ENCODE measurements at regions not wholly inside any gene's neighbourhood (a gene's known extent, or its start where the extent isn't known, plus 50 kb on each side); places are given as distances from the start of the nearest gene placed in this dataset.

GRCh38 chr3:148510116-148510515 is 187.6 kb upstream of the AGTR1 start:
- Histone ChIP-seq H4K20me1 (ENCODE audit: insufficient read depth) (no peaks in the 10 kb centered on the region), H3F3A (ENCODE audit: insufficient read depth, low read length, poor library complexity, severe bottlenecking) (no peaks in the 10 kb centered on the region), H3K9me2 (ENCODE audit: insufficient read depth, low read length) (no peaks in the 10 kb centered on the region), H3K36me3 (ENCODE audit: insufficient read depth, low read length) (no peaks in the 10 kb centered on the region), H3K9me3 (ENCODE audit: low read length) (no peaks in the 10 kb centered on the region), H3K4me3 (ENCODE audit: low read length) (no peak overlapping the region), H3K27me3 (ENCODE audit: insufficient read depth, low read depth, low read length) (no peaks in the 10 kb centered on the region), H3K4me2 (ENCODE audit: low read length) (no peak overlapping the region), H3K79me2 (replicated peaks; ENCODE audit: insufficient read depth, low read length) (no peaks in the 10 kb centered on the region), H3K27ac (ENCODE audit: low read length) (no peak overlapping the region), H3K9ac (ENCODE audit: low read length) (no peak overlapping the region), H2AFZ (ENCODE audit: low read depth, low read length) (no peak overlapping the region)
- TF ChIP-seq SMC3 (conservative IDR thresholded peaks at IDR 0.05; ENCODE audit: poor library complexity) (no peak), RAD21 (conservative IDR thresholded peaks at IDR 0.05) (no peak), CTCF (IDR thresholded peaks at IDR 0.05; ENCODE audit: poor library complexity, severe bottlenecking) (no peak), REST (IDR thresholded peaks at IDR 0.05; ENCODE audit: borderline replicate concordance) (no peak), EZH2 (IDR thresholded peaks at IDR 0.05; ENCODE audit: borderline replicate concordance, insufficient read depth, low read length, poor library complexity, severe bottlenecking) (no peak), MXI1 (conservative IDR thresholded peaks at IDR 0.05; ENCODE audit: poor library complexity, severe bottlenecking) (no peak), EP300 (conservative IDR thresholded peaks at IDR 0.05; ENCODE audit: poor library complexity, severe bottlenecking) (no peak), TAF1 (IDR thresholded peaks at IDR 0.05; ENCODE audit: low read depth) (no peak)

- no peak overlapping the region for H2AFZ ChIP-seq (ENCODE audit: low read depth, low read length)
These were observed 187.1 kb upstream of the AGTR1 start for GRCh38 chr3:148510561-148510960.

GRCh38 chr3:148512648-148513047 is 185.1 kb upstream of the AGTR1 start:
- Histone ChIP-seq H3K9me3 (ENCODE audit: low read length) (no peaks in the 10 kb centered on the region), H3K4me2 (ENCODE audit: low read length) (no peak overlapping the region), H3K79me2 (replicated peaks; ENCODE audit: insufficient read depth, low read length) (no peaks in the 10 kb centered on the region), H4K20me1 (ENCODE audit: insufficient read depth) (no peaks in the 10 kb centered on the region), H3K27me3 (ENCODE audit: insufficient read depth, low read depth, low read length) (no peaks in the 10 kb centered on the region), H3F3A (ENCODE audit: insufficient read depth, low read length, poor library complexity, severe bottlenecking) (no peaks in the 10 kb centered on the region), H3K27ac (ENCODE audit: low read length) (no peak overlapping the region), H3K36me3 (ENCODE audit: insufficient read depth, low read length) (no peaks in the 10 kb centered on the region), H2AFZ (ENCODE audit: low read depth, low read length) (no peak overlapping the region), H3K9ac (ENCODE audit: low read length) (no peak overlapping the region), H3K9me2 (ENCODE audit: insufficient read depth, low read length) (no peaks in the 10 kb centered on the region), H3K4me3 (ENCODE audit: low read length) (no peak overlapping the region)
- no peak for TF ChIP-seq CTCF (IDR thresholded peaks at IDR 0.05; ENCODE audit: poor library complexity, severe bottlenecking)
- no peak for TF ChIP-seq MXI1 (conservative IDR thresholded peaks at IDR 0.05; ENCODE audit: poor library complexity, severe bottlenecking)
- TF ChIP-seq POLR2AphosphoS5 (IDR thresholded peaks at IDR 0.05) = no peak
- TF ChIP-seq SMC3 (conservative IDR thresholded peaks at IDR 0.05; ENCODE audit: poor library complexity) = no peak
- no peak for TF ChIP-seq REST (IDR thresholded peaks at IDR 0.05; ENCODE audit: borderline replicate concordance)
- no peak for TF ChIP-seq EZH2 (IDR thresholded peaks at IDR 0.05; ENCODE audit: borderline replicate concordance, insufficient read depth, low read length, poor library complexity, severe bottlenecking)
- no peak for TF ChIP-seq RAD21 (conservative IDR thresholded peaks at IDR 0.05)
- TF ChIP-seq TAF1 (IDR thresholded peaks at IDR 0.05; ENCODE audit: low read depth) = no peak
- TF ChIP-seq EP300 (conservative IDR thresholded peaks at IDR 0.05; ENCODE audit: poor library complexity, severe bottlenecking) = no peak

More at GRCh38 chr3:148510561-148510960, 187.1 kb upstream of the AGTR1 start:
- Histone ChIP-seq H4K20me1 (ENCODE audit: insufficient read depth) (no peaks in the 10 kb centered on the region), H3K9ac (ENCODE audit: low read length) (no peak overlapping the region), H3K36me3 (ENCODE audit: insufficient read depth, low read length) (no peaks in the 10 kb centered on the region), H3K4me3 (ENCODE audit: low read length) (no peak overlapping the region), H3F3A (ENCODE audit: insufficient read depth, low read length, poor library complexity, severe bottlenecking) (no peaks in the 10 kb centered on the region), H3K27ac (ENCODE audit: low read length) (no peak overlapping the region), H3K79me2 (replicated peaks; ENCODE audit: insufficient read depth, low read length) (no peaks in the 10 kb centered on the region), H3K4me2 (ENCODE audit: low read length) (no peak overlapping the region), H3K9me3 (ENCODE audit: low read length) (no peaks in the 10 kb centered on the region), H3K9me2 (ENCODE audit: insufficient read depth, low read length) (no peaks in the 10 kb centered on the region), H3K27me3 (ENCODE audit: insufficient read depth, low read depth, low read length) (no peaks in the 10 kb centered on the region)
- TF ChIP-seq SMC3 (conservative IDR thresholded peaks at IDR 0.05; ENCODE audit: poor library complexity) = no peak
